CD4-positive, alpha-beta memory T cell (primary cell): ENCODE measurements at regions not wholly inside any gene's neighbourhood (a gene's known extent, or its start where the extent isn't known, plus 50 kb on each side); places are given as distances from the start of the nearest gene placed in this dataset.

Source experiments
- CTCF ChIA-PET: fragments of 350-600 bp; sonication (Branson Sonifier 250); formaldehyde crosslinking; loops from one replicate; lab custom pipeline; 2021; ENCODE audit warnings: inconsistent platforms; ENCODE audit not compliant: partially characterized antibody; lab: Charles Lee
- POLR2A ChIA-PET: fragments of 350-600 bp; sonication (Branson Sonifier 250); formaldehyde crosslinking; loops from one replicate; lab custom pipeline; 2021; ENCODE audit not compliant: partially characterized antibody; lab: Charles Lee
- DNase-seq, 5 donors: peaks; one replicate each; pipeline versions ENCODE4 v3.0.0 to v3.0.0-alpha.2; 2020 to 2022; ENCODE audit warnings: mixed read lengths in 1 of 5
- H3K27ac ChIP-seq: one replicate; pipeline ENCODE4 v1.7.0; 2013; ENCODE audit warnings: low read depth, low read length
- H3K27me3 ChIP-seq: 2 replicates; pipeline ENCODE4 v1.7.0; 2013; ENCODE audit warnings: mild to moderate bottlenecking, low read length, moderate library complexity; ENCODE audit not compliant: insufficient read depth
- H3K36me3 ChIP-seq: 2 replicates; pipeline ENCODE4 v1.7.0; 2013; ENCODE audit warnings: mild to moderate bottlenecking, low read length, moderate library complexity; ENCODE audit not compliant: insufficient read depth
- H3K4me1 ChIP-seq: 2 replicates; pipeline ENCODE4 v1.7.0; 2013; ENCODE audit warnings: mild to moderate bottlenecking, low read length, moderate library complexity; ENCODE audit not compliant: insufficient read depth
- H3K4me3 ChIP-seq, 2 donors: one replicate each; pipeline ENCODE4 v1.7.0; 2013; ENCODE audit warnings: low read length in 2 of 2, mild to moderate bottlenecking in 1 of 2
- H3K9me3 ChIP-seq, 2 donors: one replicate each; pipeline ENCODE4 v1.7.0; 2013; ENCODE audit warnings: low read length in 2 of 2, control low read depth in 1 of 2; ENCODE audit not compliant: control insufficient read depth in 1 of 2
- H3K27ac Mint-ChIP-seq, 7 donors: one replicate each; pipeline ENCODE4 v1.8.0; 2020 to 2021; ENCODE audit warnings: mixed read lengths in 7 of 7, mild to moderate bottlenecking in 6 of 7, inconsistent platforms in 3 of 7, moderate library complexity in 3 of 7
- H3K27me3 Mint-ChIP-seq, 2 donors: one replicate each; pipeline ENCODE4 v1.8.0; 2020 to 2021; ENCODE audit warnings: mixed read lengths in 2 of 2
- H3K36me3 Mint-ChIP-seq, 2 donors: one replicate each; pipeline ENCODE4 v1.8.0; 2020 to 2021; ENCODE audit warnings: mixed read lengths in 2 of 2, inconsistent platforms in 1 of 2, mild to moderate bottlenecking in 1 of 2
- H3K4me1 Mint-ChIP-seq, 4 donors: one replicate each; pipeline ENCODE4 v1.8.0; 2020 to 2021; ENCODE audit warnings: mixed read lengths in 4 of 4, mild to moderate bottlenecking in 1 of 4
- H3K4me3 Mint-ChIP-seq, 8 donors: one replicate each; pipeline ENCODE4 v1.8.0; 2020 to 2021; ENCODE audit warnings: mixed read lengths in 8 of 8, mild to moderate bottlenecking in 7 of 8, moderate library complexity in 6 of 8, inconsistent platforms in 3 of 8
- H3K9me3 Mint-ChIP-seq, 8 donors: one replicate each; pipeline ENCODE4 v1.8.0; 2020 to 2021; ENCODE audit warnings: mixed read lengths in 8 of 8, mild to moderate bottlenecking in 5 of 8, inconsistent platforms in 3 of 8, moderate library complexity in 1 of 8
- intact Hi-C: fragments of 100-400 bp; cut with micrococcal nuclease; formaldehyde crosslinking; loops from one replicate; pipeline ENCODE4 v1.15.1; 2023

GRCh38 chr20:57013217-57013616, 253.2 kb downstream of the BMP7 start:
- no peaks in the 10 kb centered on the region for H3K36me3 Mint-ChIP-seq
- intact Hi-C loops = no loop called here
- no peaks in the 10 kb centered on the region for H3K27me3 ChIP-seq
- POLR2A ChIA-PET = no interaction called here
- H3K27me3 Mint-ChIP-seq = peaks cover 11 to 12% of the 10 kb centered on the region in 2 donors
- no peak overlapping the region for H3K27ac ChIP-seq
- H3K4me3 ChIP-seq = no peak overlapping the region
- H3K9me3 ChIP-seq = no peaks in the 10 kb centered on the region
- H3K4me1 ChIP-seq = no peaks in the 10 kb centered on the region
- no peaks in the 10 kb centered on the region for H3K4me1 Mint-ChIP-seq
- peaks cover 0 to 3% (median 0%) of the 10 kb centered on the region in 8 donors for H3K9me3 Mint-ChIP-seq
- no peak overlapping the region for H3K27ac Mint-ChIP-seq
- no peak for DNase-seq
- H3K36me3 ChIP-seq = no peaks in the 10 kb centered on the region
- CTCF ChIA-PET = no interaction called here
- H3K4me3 Mint-ChIP-seq = no peak overlapping the region

- Histone ChIP-seq H3K36me3 (no peaks in the 10 kb centered on the region), H3K4me1 (no peaks in the 10 kb centered on the region), H3K27ac (no peak overlapping the region), H3K9me3 (no peaks in the 10 kb centered on the region), H3K27me3 (no peaks in the 10 kb centered on the region), H3K4me3 (no peak overlapping the region)
- POLR2A ChIA-PET = no interaction called here
- CTCF ChIA-PET = no interaction called here
- Mint-ChIP-seq H3K4me1 (no peaks in the 10 kb centered on the region), H3K9me3 (peaks cover 0 to 3% (median 0%) of the 10 kb centered on the region in 8 donors), H3K4me3 (no peak overlapping the region), H3K36me3 (no peaks in the 10 kb centered on the region), H3K27ac (no peak overlapping the region), H3K27me3 (peaks cover 11 to 12% of the 10 kb centered on the region in 2 donors)
- no peak for DNase-seq
- intact Hi-C loops = no loop called here
These were observed 252.7 kb downstream of the BMP7 start for GRCh38 chr20:57013741-57014140.

- H3K36me3 ChIP-seq = no peaks in the 10 kb centered on the region
- no peak overlapping the region for H3K4me3 ChIP-seq
- intact Hi-C loops = no loop called here
- no peaks in the 10 kb centered on the region for H3K4me1 ChIP-seq
- Mint-ChIP-seq H3K27ac (no peak overlapping the region), H3K36me3 (no peaks in the 10 kb centered on the region), H3K9me3 (peaks cover 0 to 3% (median 0%) of the 10 kb centered on the region in 8 donors), H3K4me1 (no peaks in the 10 kb centered on the region), H3K4me3 (no peak overlapping the region), H3K27me3 (peaks cover 12 to 13% of the 10 kb centered on the region in 2 donors)
- no peak for DNase-seq
- POLR2A ChIA-PET = no interaction called here
- CTCF ChIA-PET = no interaction called here
- H3K27ac ChIP-seq = no peak overlapping the region
- H3K27me3 ChIP-seq = no peaks in the 10 kb centered on the region
- no peaks in the 10 kb centered on the region for H3K9me3 ChIP-seq
These were observed 246.1 kb downstream of the BMP7 start for GRCh38 chr20:57020364-57020763.

GRCh38 chr20:57022306-57022705, 244.1 kb downstream of the BMP7 start:
- CTCF ChIA-PET = no interaction called here
- peaks cover 0 to 3% (median 0%) of the 10 kb centered on the region in 8 donors for H3K9me3 Mint-ChIP-seq
- H3K4me3 Mint-ChIP-seq = no peak overlapping the region
- H3K36me3 Mint-ChIP-seq = no peaks in the 10 kb centered on the region
- no peak overlapping the region for H3K27ac Mint-ChIP-seq
- peaks cover 12 to 13% of the 10 kb centered on the region in 2 donors for H3K27me3 Mint-ChIP-seq
- Histone ChIP-seq H3K4me3 (no peak overlapping the region), H3K36me3 (no peaks in the 10 kb centered on the region), H3K27me3 (no peaks in the 10 kb centered on the region), H3K27ac (no peak overlapping the region), H3K9me3 (no peaks in the 10 kb centered on the region), H3K4me1 (no peaks in the 10 kb centered on the region)
- POLR2A ChIA-PET = no interaction called here
- intact Hi-C loops = no loop called here
- no peak for DNase-seq
- H3K4me1 Mint-ChIP-seq = no peaks in the 10 kb centered on the region

- H3K4me3 ChIP-seq = no peak overlapping the region
- Mint-ChIP-seq H3K27ac (no peak overlapping the region), H3K36me3 (no peaks in the 10 kb centered on the region), H3K4me1 (no peaks in the 10 kb centered on the region), H3K9me3 (peaks cover 0 to 6% (median 0%) of the 10 kb centered on the region in 8 donors), H3K27me3 (peaks cover 12 to 13% of the 10 kb centered on the region in 2 donors), H3K4me3 (no peak overlapping the region)
- no peaks in the 10 kb centered on the region for H3K36me3 ChIP-seq
- no peaks in the 10 kb centered on the region for H3K4me1 ChIP-seq
- no peak overlapping the region for H3K27ac ChIP-seq
- H3K27me3 ChIP-seq = no peaks in the 10 kb centered on the region
- CTCF ChIA-PET = no interaction called here
- POLR2A ChIA-PET = no interaction called here
- intact Hi-C loops = no loop called here
- no peak for DNase-seq
- no peaks in the 10 kb centered on the region for H3K9me3 ChIP-seq
These were observed 243.4 kb downstream of the BMP7 start for GRCh38 chr20:57023007-57023406.

GRCh38 chr20:57023997-57024396, 242.4 kb downstream of the BMP7 start:
- Mint-ChIP-seq H3K36me3 (no peaks in the 10 kb centered on the region), H3K27ac (no peak overlapping the region), H3K9me3 (peaks cover 0 to 6% (median 0%) of the 10 kb centered on the region in 8 donors), H3K27me3 (peaks cover 11 to 13% of the 10 kb centered on the region in 2 donors), H3K4me3 (no peak overlapping the region), H3K4me1 (no peaks in the 10 kb centered on the region)
- H3K9me3 ChIP-seq = no peaks in the 10 kb centered on the region
- H3K4me3 ChIP-seq = no peak overlapping the region
- DNase-seq = no peak
- CTCF ChIA-PET = no interaction called here
- H3K27me3 ChIP-seq = no peaks in the 10 kb centered on the region
- H3K4me1 ChIP-seq = no peaks in the 10 kb centered on the region
- POLR2A ChIA-PET = no interaction called here
- no peaks in the 10 kb centered on the region for H3K36me3 ChIP-seq
- H3K27ac ChIP-seq = no peak overlapping the region
- intact Hi-C loops = no loop called here

GRCh38 chr20:57024849-57025248, 241.6 kb downstream of the BMP7 start:
- H3K36me3 ChIP-seq = no peaks in the 10 kb centered on the region
- Mint-ChIP-seq H3K27me3 (peaks cover 14 to 18% of the 10 kb centered on the region in 2 donors), H3K36me3 (no peaks in the 10 kb centered on the region), H3K4me1 (no peaks in the 10 kb centered on the region), H3K27ac (no peak overlapping the region), H3K9me3 (peaks cover 0 to 6% (median 0%) of the 10 kb centered on the region in 8 donors), H3K4me3 (no peak overlapping the region)
- CTCF ChIA-PET = no interaction called here
- H3K4me3 ChIP-seq = no peak overlapping the region
- POLR2A ChIA-PET = no interaction called here
- no peaks in the 10 kb centered on the region for H3K9me3 ChIP-seq
- no peak for DNase-seq
- H3K27me3 ChIP-seq = no peaks in the 10 kb centered on the region
- no peaks in the 10 kb centered on the region for H3K4me1 ChIP-seq
- no peak overlapping the region for H3K27ac ChIP-seq
- intact Hi-C loops = no loop called here

- POLR2A ChIA-PET = no interaction called here
- Histone ChIP-seq H3K4me3 (no peak overlapping the region), H3K27me3 (no peaks in the 10 kb centered on the region), H3K27ac (no peak overlapping the region), H3K4me1 (no peaks in the 10 kb centered on the region), H3K36me3 (no peaks in the 10 kb centered on the region), H3K9me3 (no peaks in the 10 kb centered on the region)
- Mint-ChIP-seq H3K4me3 (no peak overlapping the region), H3K27me3 (peaks cover 13 to 14% of the 10 kb centered on the region in 2 donors), H3K27ac (no peak overlapping the region), H3K36me3 (no peaks in the 10 kb centered on the region), H3K9me3 (peaks cover 0 to 6% (median 0%) of the 10 kb centered on the region in 8 donors), H3K4me1 (no peaks in the 10 kb centered on the region)
- intact Hi-C loops = no loop called here
- CTCF ChIA-PET = no interaction called here
- no peak for DNase-seq
These were observed 241.2 kb downstream of the BMP7 start for GRCh38 chr20:57025261-57025660.
